ENCODE measurements at regions not wholly inside any gene's neighbourhood (a gene's known extent, or its start where the extent isn't known, plus 50 kb on each side); places are given as distances from the start of the nearest gene placed in this dataset.
"Not testable (repeated sequence)": the region's sequence is repeated elsewhere in the genome, so short reads cannot be mapped to it uniquely, and the experiment has no call there.

DNA sequence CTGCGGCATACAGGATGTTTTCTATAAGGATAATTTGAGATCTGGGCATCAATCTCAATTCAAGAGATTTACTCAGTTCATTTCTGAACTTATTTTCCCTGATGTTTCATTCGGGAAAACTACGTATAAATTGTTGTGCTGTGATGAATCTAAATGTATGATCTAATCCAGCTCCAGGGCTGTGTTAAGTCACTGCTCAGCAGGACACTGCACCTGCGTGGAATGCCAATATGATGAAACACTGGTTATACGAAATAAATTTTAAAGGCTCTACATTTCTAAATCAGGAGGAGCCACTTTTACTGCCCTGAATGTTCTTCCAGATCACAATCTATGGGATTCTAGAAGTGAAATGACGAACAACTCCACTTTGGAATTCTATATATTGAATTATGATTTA, 259.0 kb downstream of the HNMT start:
- DNase-seq: peak in 2 of 3 experiments; percentile 11 to 49

DNA sequence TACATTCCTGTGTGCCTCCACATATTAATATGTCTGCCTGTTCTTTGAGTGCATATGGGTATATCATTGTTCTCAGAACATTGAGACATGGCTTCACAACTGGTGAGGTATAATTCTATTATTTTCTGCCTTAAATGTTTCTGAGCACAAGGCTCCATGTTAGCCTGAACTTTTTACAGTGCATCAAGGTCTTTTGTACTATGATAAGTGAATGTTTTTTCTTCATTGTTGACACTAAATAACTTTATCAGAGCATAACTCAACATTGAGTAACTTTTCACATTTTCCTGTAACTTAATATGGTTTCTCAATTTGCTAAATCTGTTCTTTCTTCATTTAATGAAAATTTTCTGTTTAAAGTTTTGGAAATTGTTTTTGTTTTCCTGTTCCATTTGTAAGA, 262.9 kb downstream of the HNMT start:
- DNase-seq: no peak

DNA sequence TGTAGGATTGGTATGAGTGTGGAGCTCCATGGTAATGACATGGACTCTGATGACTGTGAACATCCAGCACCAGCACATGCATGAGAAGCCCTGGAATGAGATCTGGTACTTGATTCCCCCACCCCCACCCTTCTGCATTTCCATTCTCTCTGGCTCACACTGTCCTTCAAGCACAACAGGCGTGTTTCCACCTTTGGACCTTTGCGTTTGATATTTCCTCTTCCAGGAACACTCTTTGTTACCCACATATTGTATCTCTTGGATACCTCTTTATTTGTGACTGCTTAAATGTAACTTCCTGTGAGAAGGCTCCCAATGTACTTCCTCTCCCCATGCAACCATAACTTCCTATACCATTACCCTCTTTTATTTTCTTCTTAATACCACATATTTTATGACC, 263.8 kb downstream of the HNMT start:
- no peak for DNase-seq

DNA sequence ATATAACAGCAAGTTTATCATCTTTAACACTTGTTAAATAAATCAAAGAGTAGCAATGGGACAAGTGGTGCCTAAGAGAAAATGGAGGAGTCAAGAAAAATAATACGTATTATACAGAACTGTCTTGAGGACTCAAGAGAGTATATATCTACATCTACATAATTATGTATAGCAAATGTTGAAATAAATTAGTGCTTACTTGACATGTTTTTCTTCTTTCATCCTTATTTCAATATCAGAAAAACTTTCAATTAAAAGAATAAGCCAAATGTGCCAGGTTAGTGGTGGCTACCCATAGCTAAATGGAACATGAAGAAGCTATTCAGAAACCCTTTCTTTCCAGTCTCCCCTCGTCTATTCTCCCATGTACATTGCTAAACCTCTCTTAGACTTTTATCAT, 267.3 kb upstream of the SPOPL start:
- DNase-seq: no peak

DNA sequence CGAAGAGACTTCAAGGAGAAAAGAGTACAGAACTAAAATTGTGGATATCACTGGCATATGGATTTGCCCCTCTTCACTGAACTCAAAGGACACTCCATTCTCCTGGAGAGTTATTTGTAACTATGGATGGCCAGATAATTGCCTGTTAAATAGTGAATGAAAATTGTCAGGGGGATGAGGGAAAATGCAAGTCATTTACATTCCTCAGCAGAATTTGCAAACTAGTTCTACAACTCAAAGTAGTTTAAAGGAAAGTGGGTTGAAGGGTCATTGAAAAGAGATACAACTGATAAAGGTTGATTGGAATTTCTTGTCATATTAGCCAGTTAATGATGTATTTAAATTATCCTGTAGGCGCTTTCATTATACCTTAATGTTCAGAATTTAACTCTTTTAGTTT, 266.5 kb upstream of the SPOPL start:
- no peak for DNase-seq

DNA sequence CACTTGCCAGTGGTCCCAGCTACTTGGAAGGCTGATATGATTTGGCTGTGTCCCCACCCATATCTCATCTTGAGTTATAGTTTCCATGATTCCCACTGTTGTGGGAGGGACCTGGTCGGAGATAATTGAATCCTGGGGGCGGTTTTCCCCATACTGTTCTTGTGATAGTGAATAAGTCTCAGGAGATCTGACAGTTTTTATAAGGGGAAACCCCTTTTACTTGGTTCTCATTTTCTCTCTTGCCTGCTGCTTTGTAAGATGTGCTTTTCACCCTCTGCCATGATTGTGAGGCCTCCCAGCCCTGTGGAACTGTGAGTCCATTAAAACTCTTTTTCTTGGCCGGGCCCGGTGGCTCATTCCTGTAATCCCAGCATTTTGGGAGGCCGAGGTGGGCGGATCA, 265.4 kb upstream of the SPOPL start:
- no peak for DNase-seq

DNA sequence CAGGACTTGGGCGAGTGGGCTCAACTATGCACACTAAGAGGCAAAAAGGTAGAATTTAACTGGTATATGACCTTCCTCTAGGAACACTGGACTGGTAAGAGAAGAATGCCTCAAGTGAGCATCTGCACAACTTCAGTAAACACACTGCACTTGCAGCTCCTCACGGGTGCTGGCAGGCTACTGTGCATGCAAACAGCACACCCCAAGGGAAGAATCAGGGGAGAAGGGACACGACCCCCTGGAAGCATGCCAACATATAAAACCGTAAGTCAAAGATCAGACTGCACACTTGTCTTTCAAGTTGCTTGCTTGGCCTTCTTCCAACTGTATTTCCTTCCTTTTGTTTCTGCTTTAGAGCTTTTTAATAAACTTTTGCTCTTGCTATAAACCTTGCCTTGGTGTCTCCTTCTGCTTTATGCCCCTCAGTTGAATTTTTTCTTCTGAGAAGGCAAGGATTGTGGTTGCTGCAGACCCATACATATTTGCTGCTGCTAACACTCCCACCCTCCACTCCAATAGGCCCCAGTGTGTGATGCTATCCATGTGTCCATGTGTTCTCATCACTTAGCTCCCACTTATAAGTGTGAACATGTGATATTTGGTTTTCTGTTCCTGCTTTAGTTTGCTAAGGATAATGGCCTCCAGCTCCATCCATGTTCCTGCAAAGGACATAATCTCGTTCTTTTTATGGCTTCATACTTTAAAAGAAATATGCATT, 263.7 kb upstream of the SPOPL start:
- DNase-seq: peak in 1 of 3 experiments; percentile 15

DNA sequence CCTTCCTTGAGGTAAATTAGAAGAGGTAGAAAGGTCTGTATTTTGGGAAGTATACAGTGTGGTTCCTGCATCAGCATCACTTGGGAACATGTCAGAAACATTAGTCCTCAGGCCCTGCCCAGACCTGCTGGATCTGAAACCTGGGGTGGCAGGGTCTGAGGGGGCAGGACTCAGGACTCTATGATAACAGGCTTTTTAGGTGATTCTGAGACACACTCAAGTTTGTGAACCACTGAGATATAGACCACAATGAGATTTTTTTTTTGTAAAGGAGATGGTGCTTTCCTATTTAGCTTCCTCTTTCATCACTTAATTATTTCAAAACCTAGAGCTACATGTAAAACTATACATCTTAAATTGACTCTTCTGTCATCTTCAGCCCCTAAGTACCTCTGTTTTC, 262.7 kb upstream of the SPOPL start:
- DNase-seq: no peak

DNA sequence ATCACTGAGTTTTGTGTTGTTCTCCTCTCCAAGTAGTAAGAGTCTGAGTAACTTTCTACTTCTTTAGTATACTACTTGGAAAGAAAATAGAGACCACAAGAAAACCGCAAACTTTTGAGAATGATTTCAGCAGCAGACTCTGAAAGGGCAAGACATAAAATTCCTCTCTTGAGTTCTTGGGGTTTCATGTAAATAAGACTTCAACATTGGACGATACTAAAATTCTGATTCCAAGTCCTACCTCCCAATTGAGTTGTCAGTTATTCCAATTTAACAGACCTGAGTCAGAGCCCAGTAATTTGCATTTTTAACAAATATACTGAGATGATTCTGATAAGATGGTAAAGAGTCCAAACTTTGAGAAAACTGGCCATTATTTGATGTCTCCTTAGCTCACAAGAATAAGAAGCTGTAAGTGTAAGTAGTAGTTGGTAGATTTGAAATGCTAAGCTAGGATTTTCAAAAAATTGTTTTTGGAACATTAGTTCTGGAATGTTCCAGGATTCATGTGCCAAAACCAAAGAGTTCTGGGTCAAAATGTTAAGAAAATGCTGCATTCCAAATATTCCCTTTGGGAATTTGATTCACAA, 261.6 kb upstream of the SPOPL start:
- DNase-seq: no peak

DNA sequence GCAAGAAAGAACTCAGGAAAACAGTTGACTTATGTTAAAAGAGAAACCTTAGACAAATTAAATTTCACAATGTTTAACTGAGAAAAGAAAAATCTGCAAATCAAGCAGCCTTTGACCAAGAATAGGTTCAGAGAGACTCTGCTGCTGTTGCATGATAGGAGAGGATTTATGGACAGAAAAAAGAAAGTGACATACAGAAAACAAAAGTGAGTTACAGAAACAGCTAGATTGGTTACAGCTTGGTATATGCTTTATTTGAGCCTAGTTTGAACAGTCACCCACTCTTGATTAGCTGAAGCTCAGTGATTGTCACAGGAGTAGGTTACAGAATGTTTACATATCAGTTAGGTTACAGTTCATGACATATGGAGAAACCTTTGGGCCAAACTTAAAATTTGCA, 258.2 kb upstream of the SPOPL start:
- no peak for DNase-seq

DNA sequence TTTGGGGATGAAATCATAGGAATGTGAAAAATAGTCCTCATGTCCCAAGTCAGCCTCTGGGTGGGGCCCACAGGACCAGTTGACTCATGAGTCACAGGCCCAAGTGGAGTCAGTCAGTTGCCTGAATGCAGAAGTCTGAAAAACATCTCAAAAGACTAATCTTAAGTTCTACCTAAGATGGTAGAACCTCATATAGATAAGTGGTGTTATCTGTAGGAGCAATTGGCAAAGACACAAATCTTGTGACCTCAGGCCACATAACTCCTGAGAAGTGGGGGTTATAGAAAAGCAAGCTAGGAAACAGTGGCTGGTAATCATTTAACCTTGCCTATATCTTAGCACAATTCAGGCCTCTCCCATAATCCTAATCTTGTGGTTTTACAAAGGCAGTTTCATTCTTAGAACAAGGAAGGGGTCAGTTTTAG, 257.1 kb upstream of the SPOPL start:
- no peak for DNase-seq

DNA sequence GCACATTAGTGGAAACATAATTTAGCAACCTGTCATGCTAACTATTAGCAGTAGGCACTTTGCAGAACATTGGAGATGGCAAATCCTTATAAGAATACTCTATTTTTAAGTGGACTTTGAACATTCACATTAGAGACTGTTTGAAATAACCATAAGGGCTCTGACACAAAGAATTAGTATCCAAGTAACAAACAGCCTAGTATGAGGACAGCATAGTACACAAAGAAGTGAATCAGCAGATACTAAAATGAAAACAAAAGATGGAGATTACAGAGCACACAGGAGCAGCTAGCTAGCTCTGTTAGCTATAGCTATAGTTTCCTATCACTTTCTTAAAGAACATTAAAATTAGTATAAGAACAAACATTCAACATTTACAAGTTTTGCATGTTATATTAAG, 256.3 kb upstream of the SPOPL start:
- no peak for DNase-seq

DNA sequence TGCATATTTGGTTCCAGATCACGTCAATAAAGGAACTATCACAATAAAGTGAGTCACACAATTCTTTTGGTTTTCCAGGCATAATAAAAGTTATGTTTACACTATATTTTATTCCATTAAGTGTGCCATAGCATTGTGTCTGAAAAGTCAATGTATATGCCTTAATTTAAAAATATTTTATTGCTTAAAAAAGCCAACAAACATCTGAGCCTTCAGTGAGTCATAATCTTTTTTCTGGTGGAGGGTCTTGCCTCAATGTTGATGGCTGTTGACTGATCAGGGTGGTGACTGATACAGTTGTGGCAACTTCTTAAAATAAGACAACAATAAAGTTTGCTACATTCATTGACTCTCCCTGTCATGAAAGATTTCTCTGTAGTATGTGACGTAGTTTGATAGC, 254.3 kb upstream of the SPOPL start:
- no peak for DNase-seq

DNA sequence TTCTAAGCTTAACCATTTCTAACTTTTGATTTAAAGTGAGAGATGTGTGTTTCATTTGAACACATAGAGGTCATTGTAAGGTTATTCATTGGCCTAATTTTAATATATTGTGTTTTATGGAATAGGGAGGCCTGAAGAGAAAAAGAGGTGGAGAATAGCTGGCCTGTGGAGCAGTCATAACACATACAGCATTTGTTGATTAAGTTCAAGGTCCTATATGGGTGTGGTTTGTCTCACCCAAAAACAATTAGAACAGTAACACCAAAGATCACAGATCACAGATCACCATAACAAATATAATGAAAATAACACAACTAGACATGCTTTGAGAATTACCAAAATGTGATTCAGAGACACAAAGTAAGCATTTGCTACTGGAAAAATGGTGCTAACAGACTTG, 252.4 kb upstream of the SPOPL start:
- DNase-seq: no peak

DNA sequence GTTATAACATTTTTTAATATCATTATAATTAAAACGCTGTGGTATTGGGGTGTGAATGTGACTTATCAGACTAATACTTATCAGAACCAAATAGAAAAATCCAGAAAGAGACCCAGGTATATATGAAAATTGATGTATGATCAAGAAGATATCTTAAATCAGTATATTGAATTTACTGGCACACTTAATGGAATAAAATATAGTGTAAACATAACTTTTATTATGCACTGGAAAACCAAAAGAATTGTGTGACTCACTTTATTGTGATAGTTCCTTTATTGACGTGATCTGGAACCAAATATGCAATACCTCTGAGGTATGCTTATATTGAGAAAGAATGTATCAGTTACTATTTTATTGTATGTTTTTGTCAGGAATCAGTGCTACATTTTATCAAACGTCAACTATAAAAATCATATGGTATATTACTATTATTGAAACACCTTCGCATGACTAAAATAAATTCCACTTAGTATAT, 250.7 kb upstream of the SPOPL start:
- DNase-seq: not testable (repeated sequence)

DNA sequence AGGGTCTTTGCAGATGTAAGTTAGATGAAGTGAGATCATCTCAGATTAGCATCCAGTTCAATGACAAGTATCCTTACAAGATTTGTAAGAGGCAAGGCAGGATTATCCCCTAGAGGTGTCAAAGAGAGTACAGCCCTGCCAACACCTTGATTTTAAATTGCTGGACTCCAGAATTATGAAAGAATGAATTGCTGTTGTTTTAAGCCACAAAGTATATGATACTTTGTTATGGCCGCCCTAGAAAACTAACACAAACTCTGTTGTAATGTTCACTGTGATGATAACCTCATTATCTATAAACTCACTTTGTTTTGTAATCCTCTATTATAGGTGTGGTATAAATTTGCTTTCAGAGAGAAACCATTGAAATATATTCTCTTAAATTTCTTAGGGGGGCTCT, 249.0 kb upstream of the SPOPL start:
- no peak for DNase-seq

DNA sequence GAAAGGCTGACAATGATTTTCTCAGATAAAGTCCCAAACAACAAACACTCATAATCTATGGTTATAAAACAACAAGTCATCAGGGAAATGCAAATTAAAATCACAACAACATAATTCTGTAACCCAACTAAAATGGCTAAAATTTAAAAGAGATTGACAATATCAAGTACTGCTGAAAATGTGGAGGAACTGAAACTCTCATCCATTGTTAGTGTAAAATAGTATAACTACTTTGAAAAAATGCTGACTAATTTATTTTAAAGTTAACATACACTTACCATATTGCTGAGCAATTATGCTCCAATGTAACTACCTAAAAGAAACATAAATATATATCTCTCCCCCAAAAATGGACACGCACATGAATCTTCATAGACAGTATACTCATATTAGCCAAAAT, 245.9 kb upstream of the SPOPL start:
- DNase-seq: no peak

DNA sequence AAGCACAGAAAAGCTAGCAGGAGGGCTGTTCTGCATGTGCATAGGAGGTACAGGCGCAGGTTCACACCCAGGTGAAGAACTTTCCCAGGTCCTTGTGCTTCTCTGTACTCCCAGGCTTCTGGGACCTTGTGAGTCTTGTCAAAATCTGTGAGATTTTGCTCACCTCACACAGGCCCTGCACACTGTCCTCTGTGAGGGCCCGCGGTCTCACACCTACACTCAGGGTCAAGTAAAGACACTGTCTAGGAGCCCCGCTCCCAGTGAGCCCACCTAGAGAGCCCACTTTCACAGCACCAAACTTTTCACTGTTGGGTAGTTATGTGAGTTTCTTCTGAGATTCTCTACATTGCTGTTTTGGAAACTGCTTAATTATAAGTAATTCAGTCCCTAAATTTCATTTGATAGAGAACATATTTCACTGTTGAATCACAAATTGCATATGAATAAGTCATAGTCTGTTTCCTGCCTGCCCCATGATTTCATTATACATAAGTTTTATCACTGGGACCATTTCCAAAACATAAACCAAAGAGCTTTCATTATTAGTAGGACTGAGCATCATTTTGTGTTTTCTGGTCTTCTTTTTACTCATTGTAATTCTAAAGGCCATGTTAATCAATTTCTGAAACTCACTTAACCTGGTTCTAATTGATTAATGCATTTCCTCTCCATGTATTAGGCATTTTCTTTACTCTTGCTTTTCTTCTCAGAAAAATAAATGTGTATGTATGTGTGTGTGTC, 234.2 kb upstream of the SPOPL start:
- DNase-seq: no peak

DNA sequence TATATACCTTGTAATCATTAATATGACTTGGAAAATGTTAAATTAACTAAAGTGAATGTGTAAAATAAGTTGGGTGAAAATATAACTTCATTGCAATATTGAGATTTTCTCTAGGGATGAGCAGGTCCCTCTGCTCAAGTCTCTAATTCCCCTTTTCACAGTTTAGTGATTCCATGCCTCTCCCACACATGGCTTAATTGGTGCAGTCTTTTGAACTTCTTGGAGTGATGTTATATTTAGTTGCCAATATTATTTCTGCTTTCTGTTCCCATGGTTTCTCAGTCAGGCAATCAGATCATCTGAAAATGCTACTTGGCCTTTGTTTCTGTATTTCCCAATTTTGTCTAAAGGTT, 233.7 kb upstream of the SPOPL start:
- DNase-seq: no peak

DNA sequence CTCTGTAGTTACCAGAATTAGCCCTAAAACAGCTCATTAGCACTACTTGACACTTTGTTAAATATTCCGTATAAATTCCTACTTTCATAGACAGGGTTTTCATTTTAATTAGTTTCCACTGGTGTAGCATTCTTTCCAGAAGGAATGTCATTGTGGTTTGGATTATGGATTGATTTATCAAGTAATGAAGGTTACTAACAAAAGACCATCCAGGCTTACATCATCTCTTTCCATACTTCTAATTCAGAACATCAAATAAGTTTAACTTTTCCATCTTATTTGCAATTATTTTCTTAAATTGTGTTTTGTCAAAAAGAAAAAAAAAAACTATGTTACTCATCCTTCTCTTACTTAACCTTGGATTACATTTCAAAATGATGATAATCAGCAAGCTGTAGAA, 231.8 kb upstream of the SPOPL start:
- DNase-seq: no peak

DNA sequence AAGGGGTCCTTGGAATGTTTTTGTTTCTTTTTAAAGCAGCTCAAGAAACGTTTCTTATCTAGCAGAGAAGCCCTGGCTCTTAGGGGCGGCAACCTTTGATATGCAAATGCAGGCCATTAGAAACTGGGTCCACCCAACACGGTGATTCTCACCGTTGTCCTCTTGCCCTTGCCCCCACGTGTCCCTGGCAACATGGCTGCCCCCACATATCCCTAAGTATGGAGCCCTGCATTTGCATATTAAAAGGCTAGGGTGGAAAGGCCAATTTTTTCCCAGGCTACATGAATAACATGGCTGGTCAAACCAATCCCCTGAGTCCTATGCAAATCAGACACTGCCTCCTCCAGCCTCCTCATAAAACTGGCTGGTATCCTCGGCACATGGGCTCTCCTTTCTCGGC, 230.1 kb upstream of the SPOPL start:
- no peak for DNase-seq

DNA sequence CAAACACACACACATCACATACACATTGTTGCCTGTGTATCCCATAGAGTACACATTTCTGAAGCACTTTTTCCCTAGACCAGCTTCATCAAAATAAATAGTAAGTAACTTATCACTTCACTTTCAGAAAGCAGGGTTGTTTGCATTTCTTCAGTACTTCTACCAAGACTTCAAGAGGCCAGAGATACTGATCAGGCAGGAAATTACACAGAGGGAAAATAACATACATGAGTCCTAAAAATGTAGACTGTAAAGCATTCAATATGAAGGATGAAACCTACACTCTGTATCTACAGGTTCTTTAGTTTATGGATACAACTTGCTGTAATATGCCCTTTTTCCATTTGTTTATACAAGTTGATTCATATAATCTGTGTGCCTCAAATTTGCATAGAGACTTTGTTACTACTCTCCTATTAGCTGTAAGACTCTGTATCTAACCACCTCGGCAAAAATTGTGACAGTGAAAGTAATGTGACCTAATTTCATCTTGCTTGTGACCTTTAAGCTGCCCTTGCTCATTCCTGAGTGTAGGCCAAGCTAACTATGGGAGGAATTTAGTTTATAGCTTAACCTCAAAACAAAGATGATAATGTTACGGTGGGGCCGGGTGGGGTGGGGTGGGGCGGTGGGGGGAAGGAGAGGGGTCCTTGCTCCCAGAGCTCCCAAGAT, 228.9 kb upstream of the SPOPL start:
- no peak for DNase-seq

DNA sequence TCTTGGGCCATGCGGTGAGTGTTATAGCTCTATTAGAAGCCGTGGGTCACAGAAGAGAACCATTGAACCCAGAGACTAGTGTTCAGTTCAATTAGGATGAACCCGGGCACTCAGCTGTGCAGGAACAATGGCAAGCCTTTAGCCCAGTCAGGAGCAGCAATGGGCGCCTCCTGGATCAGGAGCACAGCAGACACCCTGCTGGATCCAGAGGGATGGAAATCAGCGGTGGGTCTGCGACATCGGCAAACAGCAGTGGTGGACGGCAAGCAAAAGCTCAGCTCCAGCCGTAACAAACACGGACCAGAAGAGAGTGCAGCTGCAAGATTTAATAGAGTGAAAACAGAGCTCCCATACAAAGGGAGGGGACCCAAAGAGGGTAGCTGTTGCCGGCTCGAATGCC, 228.3 kb upstream of the SPOPL start:
- DNase-seq: not testable (repeated sequence)
